Mucosa of descending colon (tissue), 3 donors: ENCODE measurements at regions not wholly inside any gene's neighbourhood (a gene's known extent, or its start where the extent isn't known, plus 50 kb on each side); places are given as distances from the start of the nearest gene placed in this dataset.
A peak's percentile ranks its signal among the peaks of the same experiment; 100 is the strongest.

Experiments
- ATAC-seq: fragments of 200-7000 bp; cut with Tn5 transposase; one replicate; pipeline ENCODE4 v1.9.1; 2020; ENCODE audit warnings: mild to moderate bottlenecking, moderate library complexity
- DNase-seq, 3 donors: peaks; one replicate each; pipeline ENCODE4 v3.0.0-alpha.2; 2020
- H3K36me3 ChIP-seq: fragments of 200-600 bp; one replicate; pipeline ENCODE4 v1.8.0; 2021; ENCODE audit warnings: low read depth, mild to moderate bottlenecking
- H3K4me1 ChIP-seq: fragments of 200-600 bp; one replicate; pipeline ENCODE4 v1.8.0; 2021; ENCODE audit warnings: low read depth, mild to moderate bottlenecking
- H3K4me3 ChIP-seq: fragments of 200-600 bp; one replicate; pipeline ENCODE4 v1.8.0; 2021; ENCODE audit warnings: mild to moderate bottlenecking
- H3K9me3 ChIP-seq: fragments of 200-600 bp; one replicate; pipeline ENCODE4 v1.8.0; 2021; ENCODE audit warnings: mild to moderate bottlenecking
- CTCF ChIP-seq: fragments of 200-600 bp; IDR thresholded peaks from one replicate; pipeline ENCODE4 v1.8.0; 2022; ENCODE audit warnings: antibody characterized with exemption, mild to moderate bottlenecking
- intact Hi-C, 2 donors: fragments of 100-400 bp; cut with DNase I in 1 of 2; cut with micrococcal nuclease in 1 of 2; formaldehyde crosslinking; loops; one replicate each; pipeline versions ENCODE4 v1.11.0 to v1.11.1; 2022; cut with DNase I, micrococcal nuclease
- donor health status: DM: no; HTN: no; CAD: no; lungs with moderate emphysema.
- donor health status: DM: no; HTN: no; CAD: no.
- donor health status: DM: no; HTN: yes; CAD: no.

GRCh38 chr5:91219091-91219802 lies 163.9 kb downstream of the ARRDC3 start:
- Histone ChIP-seq H3K4me1 (peaks cover 10% of the 10 kb centered on the region), H3K4me3 (no peak overlapping the region), H3K9me3 (no peaks in the 10 kb centered on the region), H3K36me3 (no peaks in the 10 kb centered on the region)
- ATAC-seq (peak; percentile 97), DNase-seq (peak in 1 of 3 donors; percentile 59)
- no peak for TF ChIP-seq CTCF
- intact Hi-C loops: no loop called here

- Histone ChIP-seq H3K4me1 (peaks cover 13% of the 10 kb centered on the region), H3K9me3 (no peaks in the 10 kb centered on the region), H3K36me3 (no peaks in the 10 kb centered on the region), H3K4me3 (no peak overlapping the region)
- DNase-seq (no peak), ATAC-seq (no peak)
- no peak for TF ChIP-seq CTCF
- intact Hi-C loops: no loop called here
These were observed 165.3 kb downstream of the ARRDC3 start for GRCh38 chr5:91217859-91218258.

GRCh38 chr5:91214571-91214970 lies 168.5 kb downstream of the ARRDC3 start:
- H3K36me3 ChIP-seq: no peaks in the 10 kb centered on the region
- H3K4me3 ChIP-seq: no peak overlapping the region
- peaks cover 15% of the 10 kb centered on the region for H3K4me1 ChIP-seq
- intact Hi-C loops: no loop called here
- no peak for DNase-seq
- H3K9me3 ChIP-seq: no peaks in the 10 kb centered on the region
- ATAC-seq: no peak
- no peak for TF ChIP-seq CTCF
